GM10266 (cell line): ENCODE measurements at regions not wholly inside any gene's neighbourhood (a gene's known extent, or its start where the extent isn't known, plus 50 kb on each side); places are given as distances from the start of the nearest gene placed in this dataset.

Experiments
- DNase-seq: peaks from one replicate; pipeline ENCODE4 v3.0.0; 2012; ENCODE audit errors: extremely low spot score
- TF ChIP-seq, protein P1 (sequence below): IDR thresholded peaks from 2 replicates; pipeline ENCODE4 v1.5.1; 2012; ENCODE audit warnings: mild to moderate bottlenecking, low read depth; ENCODE audit not compliant: control insufficient read depth, insufficient read depth; ENCODE audit errors: missing control alignments

DNA sequence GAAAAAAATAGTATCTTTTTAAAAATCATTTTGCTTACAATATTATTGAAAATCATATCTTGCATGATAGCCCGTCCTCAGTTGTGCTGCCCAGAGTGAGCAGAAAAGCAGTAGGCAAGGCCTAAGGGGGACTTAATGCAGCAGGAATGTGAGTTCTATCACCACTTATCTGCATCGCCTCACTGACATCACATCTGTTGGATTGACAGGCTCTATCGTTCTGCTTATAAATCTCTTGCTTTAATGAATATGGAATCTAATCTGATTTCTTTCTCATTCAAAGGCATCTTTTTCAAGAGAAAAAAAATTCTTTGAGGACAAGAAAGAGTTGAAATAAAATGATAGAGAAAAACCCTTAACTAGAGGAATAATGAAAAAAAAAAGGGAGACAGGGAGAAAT lies 249.9 kb downstream of the PAPSS1 start:
- DNase-seq = no peak
- TF ChIP-seq, protein P1, sequence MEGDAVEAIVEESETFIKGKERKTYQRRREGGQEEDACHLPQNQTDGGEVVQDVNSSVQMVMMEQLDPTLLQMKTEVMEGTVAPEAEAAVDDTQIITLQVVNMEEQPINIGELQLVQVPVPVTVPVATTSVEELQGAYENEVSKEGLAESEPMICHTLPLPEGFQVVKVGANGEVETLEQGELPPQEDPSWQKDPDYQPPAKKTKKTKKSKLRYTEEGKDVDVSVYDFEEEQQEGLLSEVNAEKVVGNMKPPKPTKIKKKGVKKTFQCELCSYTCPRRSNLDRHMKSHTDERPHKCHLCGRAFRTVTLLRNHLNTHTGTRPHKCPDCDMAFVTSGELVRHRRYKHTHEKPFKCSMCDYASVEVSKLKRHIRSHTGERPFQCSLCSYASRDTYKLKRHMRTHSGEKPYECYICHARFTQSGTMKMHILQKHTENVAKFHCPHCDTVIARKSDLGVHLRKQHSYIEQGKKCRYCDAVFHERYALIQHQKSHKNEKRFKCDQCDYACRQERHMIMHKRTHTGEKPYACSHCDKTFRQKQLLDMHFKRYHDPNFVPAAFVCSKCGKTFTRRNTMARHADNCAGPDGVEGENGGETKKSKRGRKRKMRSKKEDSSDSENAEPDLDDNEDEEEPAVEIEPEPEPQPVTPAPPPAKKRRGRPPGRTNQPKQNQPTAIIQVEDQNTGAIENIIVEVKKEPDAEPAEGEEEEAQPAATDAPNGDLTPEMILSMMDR = no peak

DNA sequence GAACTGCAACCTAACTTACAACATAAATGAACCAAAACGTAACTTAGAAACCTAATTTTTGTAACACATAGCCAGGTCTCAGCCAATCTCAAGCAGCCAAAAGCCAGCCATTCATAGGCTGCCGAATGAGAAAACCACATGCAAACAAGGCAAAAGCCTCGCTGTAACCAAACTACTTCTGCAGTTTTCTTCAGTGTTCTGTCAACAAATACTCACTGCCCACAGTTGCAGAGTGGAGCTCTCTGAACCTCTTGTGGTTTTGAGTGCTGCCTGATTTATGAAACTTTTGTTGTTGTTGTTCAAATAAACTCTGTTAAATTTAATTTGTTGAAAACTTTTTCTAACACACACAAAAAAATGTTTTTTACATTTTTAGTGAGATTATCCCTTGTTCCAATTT lies 251.2 kb downstream of the PAPSS1 start:
- DNase-seq = no peak
- TF ChIP-seq, protein P1 = no peak

DNA sequence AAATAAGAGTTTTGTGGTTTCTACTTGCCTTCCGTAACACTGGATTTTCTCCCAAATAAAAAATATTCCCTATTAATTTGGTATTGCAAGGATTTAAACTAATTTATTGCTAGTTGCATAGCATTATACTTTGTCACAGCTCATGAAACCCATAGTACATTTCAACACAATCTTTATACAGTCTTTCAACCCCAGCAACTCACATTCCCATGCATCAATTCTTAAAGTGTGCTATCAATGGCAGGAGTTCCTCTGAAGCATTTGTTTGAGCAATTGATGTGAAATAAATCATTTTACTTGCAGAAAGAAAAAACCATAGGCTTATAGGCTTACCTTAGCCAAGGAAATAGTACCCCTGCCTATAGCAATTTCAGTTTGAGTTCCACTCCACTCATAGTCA lies 251.9 kb downstream of the PAPSS1 start:
- TF ChIP-seq, protein P1 = no peak

DNA sequence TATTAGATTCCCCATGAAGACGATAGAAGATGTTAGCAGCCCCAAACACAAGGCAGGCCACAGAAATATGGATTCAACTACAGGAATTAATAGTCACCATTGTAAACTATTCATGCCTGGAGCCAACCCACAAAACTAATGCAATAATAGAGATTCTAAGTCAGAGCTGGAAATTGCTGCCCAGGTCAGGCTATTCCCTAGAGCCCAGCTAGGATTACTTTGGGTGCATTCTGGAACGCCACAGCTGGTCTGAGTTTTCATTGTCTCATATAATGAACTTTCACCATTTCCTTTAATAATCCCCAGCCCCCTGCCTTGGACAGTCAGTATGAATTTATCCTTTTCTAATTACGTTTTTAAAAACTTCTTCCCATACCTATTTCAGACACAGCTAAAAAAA lies 252.6 kb downstream of the PAPSS1 start:
- TF ChIP-seq, protein P1 = no peak
- DNase-seq = no peak

More for the DNA sequence above, 251.9 kb downstream of the PAPSS1 start:
- DNase-seq = no peak

DNA sequence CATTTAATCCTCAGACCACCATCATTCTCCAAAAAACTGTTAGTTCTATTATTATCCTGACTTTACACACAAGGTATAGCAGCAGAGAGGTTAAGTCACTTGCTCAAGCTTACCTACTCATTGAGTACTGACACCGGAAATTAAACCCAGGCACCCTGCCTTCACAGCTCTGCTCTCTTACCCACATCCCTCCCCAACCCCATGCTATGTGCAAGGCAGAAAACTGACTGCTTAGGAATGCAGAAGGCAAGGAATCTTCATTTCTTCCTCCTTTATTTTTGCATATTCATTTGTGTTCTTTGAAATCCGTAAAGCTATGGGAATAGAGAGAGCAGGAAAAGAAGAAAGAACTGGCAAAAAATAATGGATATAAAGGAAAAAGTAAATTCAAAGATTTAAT lies 261.8 kb downstream of the PAPSS1 start:
- TF ChIP-seq, protein P1 = no peak
- no peak for DNase-seq

DNA sequence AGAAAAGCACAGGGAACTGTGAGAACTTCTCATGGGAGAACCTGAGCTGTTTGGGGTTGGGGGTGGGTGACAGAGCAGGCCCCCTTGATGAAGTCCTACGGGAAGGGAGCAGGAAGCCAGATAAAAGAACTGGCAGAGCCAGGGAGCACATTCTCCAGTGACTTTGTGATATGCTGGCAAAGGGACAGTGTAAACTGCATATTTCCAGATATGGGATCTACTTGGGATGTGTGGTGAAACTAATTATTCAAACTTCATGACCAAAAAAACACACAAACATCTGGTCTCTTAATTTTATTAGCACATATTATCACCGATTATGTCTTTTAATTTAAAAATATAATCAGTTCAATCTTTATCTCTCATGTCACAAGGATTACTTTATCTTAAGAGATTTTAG lies 266.0 kb downstream of the PAPSS1 start:
- no peak for DNase-seq

More for the DNA sequence above, 266.0 kb downstream of the PAPSS1 start:
- TF ChIP-seq, protein P1 = no peak
